Right ventricle myocardium superior (tissue), 1 donor: ENCODE measurements at regions not wholly inside any gene's neighbourhood (a gene's known extent, or its start where the extent isn't known, plus 50 kb on each side); places are given as distances from the start of the nearest gene placed in this dataset.
"Not testable (repeated sequence)": the region's sequence is repeated elsewhere in the genome, so short reads cannot be mapped to it uniquely, and the experiment has no call there.

Experiments used
- ATAC-seq: fragments of 200-7000 bp; cut with Tn5 transposase; one replicate; pipeline ENCODE4 v1.9.1; 2020; ENCODE audit warnings: mild to moderate bottlenecking; ENCODE audit not compliant: poor library complexity
- DNase-seq: peaks from one replicate; pipeline ENCODE4 v3.0.0-alpha.2; 2020
- intact Hi-C: fragments of 100-400 bp; cut with DNase I; formaldehyde crosslinking; loops from one replicate; pipeline ENCODE4 v1.11.2; 2022
- donor health status: DM: no; HTN: yes; CAD: no; lungs with severe emphysema.

DNA sequence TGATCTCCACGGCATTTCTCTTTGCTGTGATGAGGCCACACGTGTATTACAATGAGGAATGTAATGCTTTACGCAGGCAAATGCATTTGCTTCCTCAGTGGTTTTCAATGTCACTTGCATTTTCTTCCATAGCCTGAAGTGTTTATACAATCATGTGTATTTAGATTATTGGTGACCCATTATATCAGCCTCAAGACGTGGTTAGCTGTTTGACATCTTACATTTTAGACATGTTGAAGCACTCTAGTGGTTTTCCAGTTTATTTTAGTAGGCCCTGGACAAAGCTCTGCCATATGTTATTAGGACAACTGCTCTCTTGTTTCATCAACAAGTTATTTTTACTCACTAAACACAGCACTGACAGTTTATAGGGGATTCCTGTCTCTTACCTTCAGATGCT, 200.4 kb downstream of the UTRN start:
- ATAC-seq (no peak), DNase-seq (no peak)
- intact Hi-C loops: no loop called here

DNA sequence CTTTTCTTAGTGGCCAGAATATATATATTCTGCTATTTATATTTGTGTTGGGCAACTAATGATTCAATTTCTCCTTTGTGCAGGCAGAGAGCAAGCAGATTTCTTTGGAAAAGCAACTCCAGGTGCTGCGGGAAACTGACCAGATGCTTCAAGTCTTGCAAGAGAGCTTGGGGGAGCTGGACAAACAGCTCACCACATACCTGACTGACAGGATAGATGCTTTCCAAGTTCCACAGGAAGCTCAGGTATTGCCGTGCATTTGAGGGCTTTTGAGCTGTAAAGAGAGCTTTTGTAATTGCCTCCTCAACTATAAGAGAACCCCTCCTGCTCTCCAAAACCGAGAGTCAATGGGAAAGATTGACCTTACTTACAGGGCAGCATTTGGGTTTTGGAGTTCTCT, 203.5 kb downstream of the UTRN start:
- no peak for ATAC-seq
- intact Hi-C loops: no loop called here
- no peak for DNase-seq

DNA sequence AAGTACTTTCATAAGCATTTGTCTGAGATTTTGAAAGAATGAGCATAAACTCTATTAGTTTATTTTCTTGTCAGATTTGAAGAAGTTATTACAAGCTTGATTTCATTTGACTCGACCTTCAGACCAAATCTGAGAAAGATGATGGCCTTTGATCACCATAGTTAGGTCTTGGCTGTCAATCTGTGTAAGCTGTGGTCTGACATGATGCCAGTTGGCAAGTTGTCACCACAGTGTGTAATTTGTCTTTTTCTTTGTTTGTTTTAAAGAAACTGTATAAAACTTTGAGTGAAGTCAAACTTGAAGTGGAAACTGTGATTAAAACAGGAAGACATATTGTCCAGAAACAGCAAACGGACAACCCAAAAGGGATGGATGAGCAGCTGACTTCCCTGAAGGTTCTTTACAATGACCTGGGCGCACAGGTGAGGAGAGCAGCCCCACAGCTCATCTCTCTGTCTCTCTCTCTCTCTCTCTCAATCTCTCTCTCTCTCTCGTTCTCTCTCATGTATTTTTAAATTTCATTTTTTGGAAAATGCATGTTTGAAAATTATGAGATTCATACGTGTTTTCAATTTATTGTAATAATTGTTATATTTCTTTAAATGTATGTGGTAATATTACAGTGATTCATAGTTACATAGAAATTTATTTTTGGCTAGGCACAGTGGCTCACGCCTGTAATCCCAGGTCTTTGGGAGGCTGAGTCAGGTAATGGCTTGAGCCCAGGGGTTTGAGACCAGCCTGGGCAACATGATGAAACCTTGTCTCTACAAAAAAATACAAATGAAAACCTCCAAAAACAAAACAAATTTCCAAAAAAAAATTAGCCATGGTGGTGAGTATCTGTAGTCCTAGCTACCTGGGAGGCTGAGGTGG, 208.1 kb downstream of the UTRN start:
- intact Hi-C loops: no loop called here
- ATAC-seq: no peak

DNA sequence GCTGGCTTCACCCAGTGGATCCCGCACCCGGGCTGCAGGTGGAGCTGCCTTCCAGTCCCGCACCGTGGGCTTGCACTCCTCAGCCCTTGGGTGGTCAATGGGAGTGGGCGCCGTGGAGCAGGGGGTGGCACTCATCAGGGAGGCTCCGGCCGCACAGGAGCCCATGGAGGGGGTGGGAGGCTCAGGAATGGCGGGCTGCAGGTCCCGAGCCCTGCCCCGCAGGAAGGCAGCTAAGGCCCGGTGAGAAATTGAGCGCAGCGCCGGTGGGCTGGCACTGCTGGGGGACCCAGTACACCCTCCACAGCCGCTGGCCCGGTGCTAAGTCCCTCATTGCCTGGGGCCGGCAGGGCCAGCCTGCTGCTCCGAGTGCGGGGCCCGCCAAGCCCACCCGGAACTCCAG, 209.9 kb downstream of the UTRN start:
- intact Hi-C loops: not testable (repeated sequence)

More for the DNA sequence above, 208.1 kb downstream of the UTRN start:
- DNase-seq: no peak

DNA sequence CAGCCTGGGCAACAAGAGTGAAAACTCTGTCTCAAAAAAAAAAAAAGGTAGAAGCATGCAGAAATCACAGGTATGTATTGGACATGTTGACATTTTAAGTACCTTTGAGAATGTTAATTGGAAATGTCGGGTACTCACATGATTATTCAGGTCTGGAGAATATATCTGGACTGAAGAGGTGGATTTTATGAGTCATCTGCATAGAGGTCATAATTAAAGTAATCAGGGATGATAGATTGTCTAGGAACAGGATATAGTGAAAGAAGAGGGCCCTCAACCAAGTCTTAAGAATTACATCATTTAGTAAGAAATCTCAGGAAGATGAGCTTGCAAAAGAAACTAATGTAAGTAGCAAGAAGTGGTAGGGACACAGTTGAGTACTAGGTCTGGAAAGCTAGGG, 212.5 kb downstream of the UTRN start:
- DNase-seq (no peak), ATAC-seq (no peak)
- intact Hi-C loops: no loop called here

More for the DNA sequence above, 209.9 kb downstream of the UTRN start:
- ATAC-seq, DNase-seq: not testable (repeated sequence)

DNA sequence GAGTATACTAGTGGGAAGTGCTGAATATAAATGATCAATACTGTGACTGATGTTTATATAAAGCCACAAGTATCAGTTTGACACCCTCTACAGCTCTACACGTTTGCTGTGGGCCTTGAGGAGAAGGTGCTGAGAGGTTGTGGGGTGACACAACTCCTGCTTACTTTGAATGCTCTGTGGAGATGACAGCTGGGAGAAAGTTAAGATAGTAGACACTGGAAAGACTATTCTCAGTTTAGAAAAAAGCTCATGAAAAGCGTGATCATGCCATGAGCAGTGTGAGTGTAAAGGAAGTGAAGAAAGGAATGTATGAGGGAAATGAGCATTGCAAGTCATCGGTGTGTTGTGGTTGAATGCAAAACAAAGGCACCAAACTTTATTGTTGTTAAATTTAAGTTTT, 215.8 kb downstream of the UTRN start:
- ATAC-seq (peak; percentile 71), DNase-seq (no peak)
- intact Hi-C loops: no loop called here

DNA sequence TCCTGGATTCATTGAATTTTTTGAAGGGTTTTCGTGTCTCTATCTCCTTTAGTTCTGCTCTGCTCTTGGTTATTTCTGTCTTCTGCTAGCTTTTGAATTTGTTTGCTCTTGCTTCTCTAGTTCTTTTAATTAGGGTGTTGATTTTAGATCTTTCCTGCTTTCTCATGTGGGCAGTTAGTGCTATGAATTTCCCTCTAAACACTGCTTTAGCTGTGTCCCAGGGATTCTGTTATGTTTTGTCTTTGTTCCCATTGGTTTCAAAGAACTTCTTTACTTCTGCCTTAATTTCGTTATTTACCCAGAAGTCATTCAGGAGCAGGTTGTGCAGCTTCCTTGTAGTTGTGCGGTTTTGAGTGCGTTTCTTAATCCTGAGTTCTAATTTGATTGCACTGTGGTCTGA, 220.1 kb downstream of the UTRN start:
- intact Hi-C loops, DNase-seq, ATAC-seq: not testable (repeated sequence)

DNA sequence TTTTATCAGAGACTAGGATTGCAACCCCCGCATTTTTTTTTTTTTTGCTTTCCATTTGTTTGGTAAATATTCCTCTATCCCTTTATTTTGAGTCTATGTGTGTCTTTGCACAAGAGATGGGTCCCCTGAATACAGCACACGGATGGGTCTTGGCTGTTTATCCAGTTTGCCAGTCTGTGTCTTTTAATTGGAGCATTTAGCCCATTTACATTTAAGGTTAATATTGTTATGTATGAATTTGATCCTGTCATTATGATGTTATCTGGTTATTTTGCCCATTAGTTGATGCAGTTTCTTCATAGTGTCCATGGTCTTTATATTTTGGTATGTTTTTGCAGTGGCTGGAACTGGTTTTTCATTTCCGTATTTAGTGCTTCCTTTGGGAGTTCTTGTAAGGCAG, 220.9 kb downstream of the UTRN start:
- ATAC-seq, intact Hi-C loops, DNase-seq: not testable (repeated sequence)

DNA sequence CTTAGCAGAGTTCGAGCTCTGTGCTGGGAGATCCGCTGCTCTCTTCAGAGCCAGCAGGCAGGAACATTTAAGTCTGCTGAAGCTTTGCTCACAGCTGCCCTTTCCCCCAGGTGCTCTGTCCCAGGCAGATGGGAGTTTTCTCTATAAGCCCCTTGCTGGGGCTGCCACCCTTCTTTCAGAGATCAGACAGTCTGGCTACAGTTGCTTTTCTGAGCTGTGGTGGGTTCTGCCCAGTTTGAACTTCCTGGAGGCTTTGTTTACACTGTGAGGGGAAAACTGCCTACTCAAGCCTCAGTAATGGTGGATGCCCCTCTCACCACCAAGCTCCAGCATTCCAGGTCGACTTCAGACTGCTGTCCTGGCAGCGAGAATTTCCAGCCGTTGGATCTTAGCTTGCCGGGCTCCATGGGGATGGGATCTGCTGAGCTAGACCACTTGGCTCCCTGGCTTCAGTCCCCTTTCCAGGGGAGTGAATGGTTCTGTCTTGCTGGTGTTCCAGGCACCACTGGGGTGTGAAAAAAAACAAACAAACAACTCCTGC, 222.7 kb downstream of the UTRN start:
- intact Hi-C loops, ATAC-seq, DNase-seq: not testable (repeated sequence)

DNA sequence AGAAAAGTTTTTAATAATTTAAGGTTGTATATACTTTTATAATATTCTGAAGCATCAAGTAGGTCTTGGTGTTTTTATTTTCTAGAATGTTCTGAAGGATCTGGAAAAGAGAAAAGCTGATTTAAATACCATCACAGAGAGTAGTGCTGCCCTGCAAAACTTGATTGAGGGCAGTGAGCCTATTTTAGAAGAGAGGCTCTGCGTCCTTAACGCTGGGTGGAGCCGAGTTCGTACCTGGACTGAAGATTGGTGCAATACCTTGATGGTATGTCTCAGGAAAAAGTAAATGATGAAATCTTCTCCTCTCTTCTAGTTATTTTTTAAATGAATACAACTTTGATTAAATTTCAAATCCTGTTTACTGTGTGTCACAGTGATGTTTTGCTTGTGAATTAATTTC, 225.7 kb downstream of the UTRN start:
- intact Hi-C loops: no loop called here
- DNase-seq (no peak), ATAC-seq (no peak)

DNA sequence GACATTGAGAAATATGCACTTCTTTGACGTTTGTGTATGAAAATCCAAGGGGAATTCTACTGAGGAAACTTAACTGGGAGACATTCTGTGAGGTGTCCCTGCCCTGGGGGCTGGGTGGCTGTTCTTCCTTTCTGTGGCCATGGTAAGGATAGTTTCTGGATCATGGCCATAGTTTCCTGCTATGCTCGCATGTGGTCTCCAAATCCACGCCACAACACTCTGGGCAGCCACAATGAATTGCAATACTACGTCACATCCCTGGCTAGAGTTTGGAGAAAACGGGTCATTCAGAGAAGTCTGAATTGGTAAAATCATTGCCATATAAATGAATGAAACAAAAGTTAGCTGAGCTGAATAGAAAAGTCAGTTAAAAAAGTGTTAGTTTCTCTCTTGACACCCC, 230.6 kb downstream of the UTRN start:
- intact Hi-C loops: no loop called here
- DNase-seq (no peak), ATAC-seq (no peak)

DNA sequence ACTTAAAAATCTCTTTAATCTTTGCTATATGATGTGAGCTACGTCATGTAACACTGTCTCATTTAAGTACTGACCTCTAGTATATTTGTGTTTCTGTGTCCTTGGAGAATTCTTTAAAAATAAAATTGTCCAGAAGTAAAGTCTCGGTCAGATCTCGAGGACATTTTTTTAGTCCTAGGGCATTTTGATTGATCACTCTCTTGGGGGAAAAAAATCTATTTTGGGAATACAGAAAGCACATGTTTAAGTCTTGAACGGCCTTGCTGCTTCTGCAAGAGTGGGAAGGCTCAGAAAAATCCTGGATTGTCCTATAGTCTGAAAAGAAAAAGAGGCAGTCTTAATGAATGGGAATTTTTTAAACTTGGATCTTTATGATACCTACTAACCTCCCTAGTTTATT, 234.3 kb downstream of the UTRN start:
- intact Hi-C loops: no loop called here
- ATAC-seq: no peak
- no peak for DNase-seq

DNA sequence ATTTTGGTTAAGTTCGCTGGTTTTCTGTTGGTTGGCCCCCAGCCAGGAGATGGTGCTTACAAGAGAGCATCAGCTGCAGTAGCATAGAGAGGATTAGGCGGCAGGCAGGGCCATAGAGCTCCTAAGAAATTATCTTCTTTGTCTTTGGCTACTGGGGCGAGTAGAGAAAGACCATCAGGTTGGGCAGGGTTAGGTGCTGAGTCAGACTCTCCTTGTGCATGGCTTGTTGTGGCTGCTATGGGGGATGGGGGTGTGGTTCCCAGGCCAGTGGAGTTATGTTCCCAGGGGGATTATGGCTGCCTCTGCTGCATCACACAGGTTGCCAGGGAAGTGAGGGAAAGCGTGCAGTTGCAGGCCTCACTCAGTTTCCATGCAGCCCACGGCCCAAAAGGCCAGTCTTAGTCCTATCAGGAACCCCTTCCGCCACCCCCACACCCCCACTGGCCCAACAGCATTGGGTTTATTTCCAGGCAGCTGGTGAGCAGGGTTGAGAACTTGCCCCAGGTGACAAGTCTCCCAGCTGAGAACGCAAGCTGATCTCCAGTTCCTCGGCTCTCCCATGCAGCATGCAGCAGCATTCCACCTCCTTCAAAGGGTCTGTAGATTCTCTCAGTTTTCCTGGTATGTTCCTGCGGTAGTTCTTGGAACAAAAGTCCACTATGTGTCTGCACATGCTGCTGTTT, 243.7 kb downstream of the UTRN start:
- DNase-seq (no peak), ATAC-seq (no peak)
- intact Hi-C loops: no loop called here

DNA sequence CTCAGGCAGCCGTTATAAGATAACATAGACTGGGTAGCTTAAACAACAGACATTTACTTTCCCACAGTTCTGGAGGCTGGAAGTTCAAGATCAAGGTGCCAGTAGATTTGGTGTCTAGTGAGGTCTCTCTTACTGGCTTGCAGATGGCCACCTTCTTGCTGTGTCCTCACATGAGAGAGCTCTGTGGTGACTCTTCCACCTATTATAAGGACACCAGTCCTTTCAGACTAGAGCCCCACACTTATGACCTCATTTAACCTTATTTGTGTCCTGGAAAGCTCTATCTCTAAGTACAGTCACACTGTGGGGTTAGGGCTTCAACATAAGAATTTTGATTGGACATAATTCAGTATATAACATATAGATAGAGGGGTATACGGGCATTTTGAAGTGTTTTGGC, 245.0 kb downstream of the UTRN start:
- no peak for ATAC-seq
- intact Hi-C loops: no loop called here
- no peak for DNase-seq

DNA sequence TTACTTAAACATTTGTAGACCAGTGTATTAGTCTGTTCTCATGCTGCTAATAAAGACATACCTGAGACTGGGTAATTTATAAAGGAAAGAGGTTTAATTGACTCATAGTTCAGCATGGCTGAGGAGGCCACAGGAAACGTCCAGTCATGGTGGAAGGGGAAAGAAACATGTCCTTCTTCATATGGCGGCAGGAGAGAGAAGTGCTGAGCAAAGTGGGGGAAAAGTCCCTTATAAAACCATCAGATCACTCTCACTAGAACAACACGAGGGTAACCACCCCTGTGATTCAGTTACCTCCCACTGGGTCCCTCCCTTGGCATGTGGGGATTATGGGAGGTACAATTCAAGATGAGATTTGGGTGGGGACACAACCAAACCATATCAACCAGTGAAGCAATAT, 247.1 kb downstream of the UTRN start:
- DNase-seq, ATAC-seq, intact Hi-C loops: not testable (repeated sequence)

DNA sequence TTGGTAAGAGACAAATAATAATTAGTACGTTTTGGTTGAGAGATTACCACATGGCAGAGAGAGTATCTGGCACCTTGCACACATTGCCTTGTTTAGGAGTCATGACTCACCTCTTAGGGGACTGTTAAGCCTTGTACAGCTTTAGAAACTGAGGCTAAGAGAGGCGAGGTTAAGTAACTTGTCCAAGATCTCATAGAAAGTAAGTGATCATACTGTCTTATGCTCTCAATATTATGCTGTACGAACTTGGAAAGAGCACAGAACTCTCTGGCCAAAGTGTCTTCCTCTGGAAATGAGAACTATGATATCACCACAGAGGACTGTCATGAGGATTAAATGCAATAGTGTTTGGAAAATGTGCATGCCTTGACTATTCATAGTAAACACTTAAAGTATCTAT, 249.0 kb downstream of the UTRN start:
- DNase-seq (no peak), ATAC-seq (no peak)
- intact Hi-C loops: no loop called here

DNA sequence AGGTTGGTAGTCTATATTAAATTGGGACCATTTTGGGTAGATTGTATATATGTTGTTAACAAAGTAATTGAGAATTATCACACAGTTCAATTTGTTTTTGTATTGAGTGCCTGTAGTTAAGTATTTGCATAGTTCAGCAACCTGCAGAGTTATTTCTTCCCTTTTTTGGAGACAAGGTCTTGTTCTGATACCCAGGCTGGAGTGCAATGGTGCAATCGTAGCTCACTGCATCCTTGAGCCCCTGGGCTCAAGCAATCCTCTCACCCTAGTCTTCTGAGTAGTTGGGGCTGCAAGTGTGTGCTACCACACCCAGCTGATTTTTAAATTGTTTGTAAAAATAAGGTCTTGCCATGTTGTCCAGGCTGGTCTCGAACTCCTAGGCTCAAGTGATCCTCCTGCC, 250.5 kb downstream of the UTRN start:
- intact Hi-C loops: no loop called here
- DNase-seq (no peak), ATAC-seq (no peak)

DNA sequence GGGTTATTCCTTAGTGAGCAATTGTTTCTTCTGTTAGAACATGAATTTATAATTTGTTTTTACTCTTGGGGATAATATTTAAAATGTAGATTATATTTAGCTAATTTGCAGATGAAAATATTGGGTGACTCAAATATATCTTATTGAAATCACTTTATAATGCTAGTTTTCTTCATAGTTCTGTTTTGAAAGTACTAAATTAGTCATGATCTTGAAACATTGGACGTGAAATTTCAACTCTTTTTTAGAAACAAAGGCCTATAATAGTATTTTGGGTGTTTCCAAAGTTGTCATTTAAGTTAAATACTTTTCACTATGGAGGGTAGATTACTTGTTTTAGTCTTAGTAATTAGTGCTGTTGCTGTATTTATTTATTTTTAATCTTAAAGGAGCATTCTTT, 250.9 kb downstream of the UTRN start:
- ATAC-seq: no peak
- no peak for DNase-seq
- intact Hi-C loops: no loop called here

DNA sequence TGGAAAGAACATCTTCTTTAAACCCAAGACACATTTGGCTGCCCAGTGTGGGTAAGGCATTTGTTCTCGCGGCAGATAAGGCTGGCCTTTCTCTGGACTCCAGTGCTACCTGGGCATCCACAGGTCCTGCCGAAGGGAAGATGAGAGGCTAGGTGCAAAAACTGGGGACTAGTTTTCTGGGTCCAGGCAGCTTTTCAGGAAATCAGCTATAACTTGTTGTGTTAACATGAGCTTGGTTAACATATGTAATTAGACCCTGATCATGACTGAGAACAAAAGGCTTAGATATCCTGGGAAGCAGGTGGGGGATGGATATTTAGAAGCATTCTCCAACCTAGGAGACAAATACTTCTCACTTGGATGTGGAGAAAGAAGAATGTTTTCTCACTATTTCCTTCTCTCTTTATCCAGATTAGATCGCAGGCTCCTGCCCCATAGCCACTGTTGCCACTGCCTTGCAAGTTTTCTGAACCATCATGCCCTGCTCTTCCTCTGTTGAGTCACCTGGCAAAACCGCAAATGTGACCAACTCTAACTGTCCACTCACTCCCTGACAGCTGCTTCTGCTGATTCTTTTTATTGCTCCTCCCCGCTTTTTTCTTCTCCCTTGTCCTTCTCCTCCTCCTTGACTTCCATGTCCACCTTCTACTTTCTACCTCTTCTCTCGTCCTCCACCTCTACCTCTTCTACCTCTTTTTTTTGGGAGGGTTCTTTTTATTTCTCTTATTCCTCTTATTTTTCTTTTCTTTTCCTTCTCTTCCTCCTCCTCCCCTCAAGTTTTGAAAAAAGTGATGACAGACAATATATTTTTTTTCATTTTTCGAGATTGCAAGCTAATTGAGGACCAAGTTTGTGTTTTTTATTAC, 258.1 kb downstream of the UTRN start:
- ATAC-seq (no peak), DNase-seq (no peak)
- intact Hi-C loops: no loop called here
